H54 (cell line): ENCODE measurements at regions not wholly inside any gene's neighbourhood (a gene's known extent, or its start where the extent isn't known, plus 50 kb on each side); places are given as distances from the start of the nearest gene placed in this dataset.

Source experiments
- DNase-seq: peaks from one replicate; pipeline ENCODE4 v3.0.0; 2011; ENCODE audit warnings: low spot score, mixed read lengths; ENCODE audit not compliant: insufficient read length
- FAIRE-seq: peaks from 3 replicates; lab custom pipeline; 2011; peaks lifted over from hg19 to GRCh38; lab: Jason Lieb, UNC
- POLR2A ChIP-seq: IDR thresholded peaks from 2 replicates; pipeline ENCODE4 v1.6.1; 2011; ENCODE audit warnings: low read depth, mild to moderate bottlenecking, low read length

DNA sequence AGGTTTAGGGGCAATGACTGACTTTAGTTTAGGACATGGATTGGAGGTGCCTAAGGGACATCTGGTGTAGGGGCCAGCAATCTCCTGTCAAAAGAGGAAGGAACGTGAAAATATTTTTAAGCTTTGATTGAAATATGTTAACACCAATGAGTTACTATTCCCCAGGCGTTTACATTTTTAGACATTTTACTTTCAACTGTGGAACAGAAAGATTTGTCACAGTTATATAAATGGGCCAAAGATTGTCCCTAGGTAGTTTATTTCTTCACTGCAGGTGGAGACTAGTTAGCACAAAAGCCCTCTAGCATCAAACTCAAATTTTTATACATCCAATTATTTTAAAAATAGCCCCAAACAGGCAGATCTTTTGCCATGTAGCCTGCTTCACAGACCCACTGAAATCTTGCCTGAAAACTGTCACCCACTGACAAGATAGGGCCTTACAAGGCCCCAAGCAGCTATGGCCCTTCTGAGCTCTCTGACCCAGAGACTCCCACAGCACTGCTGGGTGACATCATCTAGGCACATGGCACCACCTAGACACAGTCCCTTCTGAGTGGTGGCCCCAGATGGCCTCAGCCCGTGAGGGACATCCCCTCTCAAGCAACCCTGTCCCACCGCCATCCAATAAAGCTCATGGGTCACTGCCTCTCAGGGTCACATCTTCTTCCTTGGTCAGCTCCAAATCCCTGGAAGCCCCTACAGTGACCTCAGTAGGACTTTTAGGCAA lies 64.8 kb upstream of the DOCK9 start:
- DNase-seq: no peak
- TF ChIP-seq POLR2A: no peak
- FAIRE-seq: peak; percentile 50

DNA sequence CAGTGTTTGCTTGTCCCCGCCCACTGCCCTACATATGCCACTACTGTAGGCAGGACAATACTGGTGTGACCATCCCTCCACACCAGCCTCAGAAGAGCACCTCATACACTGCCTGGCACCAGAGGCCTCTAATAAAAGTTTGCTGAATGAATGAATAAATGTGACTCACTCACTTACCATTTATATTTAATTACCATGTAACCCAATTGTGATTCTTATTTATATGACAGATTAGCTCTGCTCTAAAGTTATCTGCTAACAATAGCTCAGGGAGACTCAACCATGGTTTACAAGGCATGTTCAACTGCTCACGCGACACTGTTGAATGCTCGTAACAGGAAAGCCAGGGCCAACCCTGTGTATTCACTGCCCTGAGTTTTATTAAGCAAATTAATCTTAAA lies 66.0 kb upstream of the DOCK9 start:
- FAIRE-seq: no peak
- no peak for TF ChIP-seq POLR2A
- DNase-seq: no peak

DNA sequence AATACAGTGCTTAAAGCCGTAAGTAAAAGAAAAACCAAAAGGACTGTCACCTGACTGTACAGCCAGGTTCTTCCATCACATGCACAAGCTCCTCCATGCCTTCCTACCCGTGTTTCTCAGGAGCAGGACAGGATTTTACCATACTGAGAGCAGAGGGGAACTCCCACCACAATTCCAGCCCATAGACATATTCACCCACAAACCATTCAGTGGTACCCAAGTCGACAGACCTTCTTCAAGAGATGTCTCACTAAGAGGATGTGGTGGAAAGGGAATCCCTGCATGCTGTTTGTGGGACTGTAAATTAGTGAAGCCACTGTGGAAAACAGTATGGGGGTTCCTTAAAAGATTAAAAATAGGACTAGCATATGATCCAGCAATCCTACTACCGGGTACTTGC lies 66.9 kb upstream of the DOCK9 start:
- DNase-seq (no peak), FAIRE-seq (no peak)
- TF ChIP-seq POLR2A: no peak

DNA sequence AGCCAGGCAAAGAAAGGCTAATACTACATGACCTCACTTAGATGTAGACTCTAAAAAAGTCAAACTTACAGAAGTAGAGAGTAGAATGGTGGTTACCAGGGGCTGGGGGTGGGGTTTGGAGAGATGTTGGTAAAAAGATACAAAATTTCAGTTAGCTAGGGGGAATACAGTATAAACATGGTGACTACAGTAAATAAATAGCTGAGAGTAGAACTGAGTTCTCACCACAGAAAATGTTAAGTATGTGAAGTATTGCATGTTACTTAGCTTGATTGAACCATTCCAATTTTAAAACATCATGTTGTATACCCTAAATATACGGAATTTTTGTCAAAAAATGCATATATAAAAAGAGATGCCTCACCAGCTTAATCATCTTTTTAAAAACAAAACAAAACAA lies 67.5 kb upstream of the DOCK9 start:
- DNase-seq: no peak
- no peak for FAIRE-seq
- no peak for TF ChIP-seq POLR2A

DNA sequence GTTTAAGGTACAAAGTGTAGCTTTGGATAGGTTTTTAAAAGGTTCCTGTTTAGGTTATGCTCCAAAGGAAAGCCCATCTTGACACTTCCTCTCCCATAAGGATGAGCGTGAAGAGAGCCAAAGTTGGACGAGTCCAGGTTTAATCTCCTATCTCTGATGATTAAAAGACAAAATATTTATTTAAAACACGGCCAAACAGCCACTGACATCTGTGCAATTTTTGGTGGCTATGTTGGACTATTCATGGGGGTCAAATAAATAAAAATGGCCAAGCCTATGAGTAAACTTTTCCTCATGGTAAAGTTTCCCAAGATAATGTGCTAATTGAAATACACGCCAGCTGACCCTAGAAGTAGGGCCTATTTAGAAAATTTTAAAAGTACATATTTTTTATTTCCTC lies 69.0 kb upstream of the DOCK9 start:
- DNase-seq (no peak), FAIRE-seq (peak; percentile 11)
- no peak for TF ChIP-seq POLR2A

DNA sequence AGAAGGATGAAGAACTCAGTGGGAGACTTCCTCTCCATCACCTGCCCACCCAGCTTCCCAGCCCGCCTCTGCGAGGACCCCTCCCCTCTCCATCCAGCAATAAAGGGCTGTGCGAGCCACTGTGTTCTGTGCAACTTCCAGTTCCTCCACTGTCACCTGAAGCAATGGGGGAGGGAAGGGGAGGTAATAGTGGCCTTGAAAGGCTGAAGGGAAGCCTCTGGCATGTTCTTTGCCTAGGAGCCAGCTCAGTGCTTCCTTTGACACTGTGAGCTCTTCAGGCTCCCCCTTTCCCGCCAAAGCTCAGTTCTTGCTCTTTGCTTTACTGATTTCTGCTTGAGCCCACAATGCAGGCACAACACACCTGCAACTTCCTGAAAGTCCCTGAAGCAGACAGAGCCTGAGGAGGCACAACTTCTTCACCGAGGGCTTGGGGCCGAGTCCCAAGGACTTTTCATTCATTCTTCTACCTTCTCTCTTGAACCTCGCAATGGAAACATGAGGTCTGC lies 73.2 kb upstream of the DOCK9 start:
- no peak for FAIRE-seq
- no peak for DNase-seq
- no peak for TF ChIP-seq POLR2A

DNA sequence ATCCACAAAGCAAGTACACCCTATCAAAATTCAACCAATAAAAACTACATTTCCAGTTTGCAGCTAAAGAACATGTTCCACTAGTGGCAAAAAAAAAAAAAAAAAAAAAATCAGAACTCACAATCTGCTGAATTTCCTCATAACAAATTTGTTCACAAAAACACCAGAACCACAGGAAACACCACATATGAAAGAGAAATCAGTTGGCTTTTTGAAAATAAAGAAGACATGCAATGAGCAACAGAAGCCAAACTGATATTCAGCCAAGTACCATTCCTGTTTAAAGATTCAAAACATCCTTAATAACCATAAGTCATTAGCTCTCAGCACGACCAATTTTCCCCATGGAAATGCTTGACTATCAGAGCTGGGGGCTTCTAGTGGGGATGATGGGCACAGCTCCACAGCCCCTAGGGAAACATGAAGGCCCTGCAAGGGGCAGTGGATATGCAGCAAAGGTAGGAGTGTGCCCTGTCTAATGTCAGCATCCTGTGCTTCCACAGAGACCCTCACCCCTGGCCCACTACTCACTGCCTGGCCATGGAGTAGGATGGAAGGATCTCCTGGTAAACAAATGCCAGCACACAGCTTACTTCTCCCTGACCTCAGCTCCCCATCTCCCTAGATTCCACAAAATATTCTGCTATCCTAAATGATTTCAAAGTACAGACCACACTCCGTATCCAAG lies 74.0 kb upstream of the DOCK9 start:
- FAIRE-seq (peak; percentile 87), DNase-seq (no peak)
- TF ChIP-seq POLR2A: no peak

DNA sequence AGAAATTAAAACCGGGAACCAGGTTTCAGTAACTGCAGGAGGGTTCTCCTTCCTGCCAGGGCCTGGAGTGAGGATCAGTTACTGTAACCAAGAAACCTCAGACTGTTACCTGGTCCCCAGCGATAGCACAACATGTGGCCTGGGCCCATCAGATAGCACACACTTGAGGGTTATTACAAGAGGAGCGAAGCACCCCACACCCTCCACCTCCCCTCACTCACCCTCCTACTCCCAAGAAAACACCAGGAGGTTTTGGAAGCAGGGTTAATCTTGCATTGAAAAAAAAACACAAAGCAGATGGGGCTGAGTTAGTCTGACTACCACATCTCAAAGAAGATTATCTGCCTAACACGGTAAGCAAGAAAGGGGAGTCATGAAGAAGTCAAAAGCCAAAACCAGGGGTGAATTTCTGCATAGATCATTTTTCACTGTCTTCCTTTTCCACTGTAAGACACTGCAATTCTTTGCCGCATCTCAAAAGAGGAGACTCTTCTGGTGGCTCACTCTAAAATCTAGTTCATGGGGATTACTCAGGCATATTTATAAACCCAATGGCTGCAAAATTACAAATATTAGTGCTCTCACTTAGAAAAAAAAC lies 75.9 kb upstream of the DOCK9 start:
- TF ChIP-seq POLR2A: no peak
- FAIRE-seq (no peak), DNase-seq (no peak)

DNA sequence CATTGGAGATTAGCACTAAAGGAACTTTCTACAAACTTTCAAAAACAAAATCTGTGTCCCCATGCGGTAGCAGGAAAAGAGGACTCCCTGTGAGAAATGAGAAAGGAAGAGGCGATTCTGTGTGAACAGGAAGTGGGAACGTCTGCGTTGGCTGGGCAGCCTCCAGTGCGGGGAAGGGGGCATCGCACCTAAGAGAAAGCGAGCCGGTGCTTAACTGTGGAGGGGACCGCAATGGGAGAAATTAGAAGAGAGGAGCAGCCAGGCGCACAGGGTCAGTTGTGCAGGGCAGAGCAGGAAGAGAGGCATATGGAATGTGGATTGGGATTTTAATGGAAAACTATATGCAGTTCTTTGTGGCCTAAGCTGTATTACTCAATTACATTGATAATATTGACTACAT lies 77.4 kb upstream of the DOCK9 start:
- no peak for DNase-seq
- no peak for TF ChIP-seq POLR2A
- FAIRE-seq: peak; percentile 23

DNA sequence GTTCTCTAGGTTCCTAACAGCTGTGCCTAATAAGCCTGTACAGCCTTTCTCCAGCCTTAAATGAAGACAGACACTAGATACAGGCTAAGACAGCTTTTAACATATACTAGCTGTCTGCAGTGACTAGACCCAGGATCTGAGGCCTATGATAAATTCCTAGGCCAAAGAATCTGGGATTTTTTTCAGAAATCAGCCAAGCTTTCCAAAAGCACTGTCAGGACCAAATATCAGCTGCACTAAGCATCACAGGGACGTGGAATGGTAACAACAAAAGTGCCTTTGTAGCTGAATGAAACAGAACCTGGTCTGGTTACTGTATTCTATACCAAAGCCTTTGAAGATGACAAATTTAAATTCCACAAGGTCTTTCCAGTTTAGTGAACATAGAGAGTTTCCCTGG lies 77.9 kb upstream of the DOCK9 start:
- FAIRE-seq (peak; percentile 76), DNase-seq (no peak)
- TF ChIP-seq POLR2A: no peak

DNA sequence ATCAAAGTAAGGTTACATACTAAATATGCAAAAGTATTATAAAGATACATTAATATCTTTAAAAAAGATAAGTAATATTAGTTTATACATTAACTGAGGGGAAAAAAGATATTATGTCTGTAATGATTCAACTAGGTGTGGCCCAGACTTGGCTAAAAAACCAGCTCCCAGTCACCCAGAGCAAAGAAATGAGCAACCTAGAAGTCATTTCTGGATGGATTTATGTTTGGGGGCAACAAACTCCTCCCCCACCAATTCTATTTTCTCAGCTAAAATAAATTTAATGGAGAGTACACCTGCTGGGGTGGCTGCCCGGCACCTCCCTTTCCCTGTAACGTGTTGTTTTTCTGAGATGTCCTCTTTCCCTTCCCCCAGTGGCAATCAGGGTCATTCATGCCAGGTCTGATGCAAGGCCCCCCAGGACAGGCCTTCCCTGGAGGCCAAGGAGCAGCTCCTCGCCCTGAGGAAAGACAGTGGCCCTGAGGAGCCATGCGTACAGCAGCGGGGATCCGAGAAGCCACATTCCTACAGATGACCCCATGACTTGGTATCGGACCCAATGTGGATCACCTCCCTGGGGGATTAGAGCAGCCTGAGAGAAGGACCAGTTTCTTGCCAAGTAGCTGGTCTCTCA lies 78.6 kb upstream of the DOCK9 start:
- peak; percentile 66 for FAIRE-seq
- TF ChIP-seq POLR2A: no peak
- no peak for DNase-seq

DNA sequence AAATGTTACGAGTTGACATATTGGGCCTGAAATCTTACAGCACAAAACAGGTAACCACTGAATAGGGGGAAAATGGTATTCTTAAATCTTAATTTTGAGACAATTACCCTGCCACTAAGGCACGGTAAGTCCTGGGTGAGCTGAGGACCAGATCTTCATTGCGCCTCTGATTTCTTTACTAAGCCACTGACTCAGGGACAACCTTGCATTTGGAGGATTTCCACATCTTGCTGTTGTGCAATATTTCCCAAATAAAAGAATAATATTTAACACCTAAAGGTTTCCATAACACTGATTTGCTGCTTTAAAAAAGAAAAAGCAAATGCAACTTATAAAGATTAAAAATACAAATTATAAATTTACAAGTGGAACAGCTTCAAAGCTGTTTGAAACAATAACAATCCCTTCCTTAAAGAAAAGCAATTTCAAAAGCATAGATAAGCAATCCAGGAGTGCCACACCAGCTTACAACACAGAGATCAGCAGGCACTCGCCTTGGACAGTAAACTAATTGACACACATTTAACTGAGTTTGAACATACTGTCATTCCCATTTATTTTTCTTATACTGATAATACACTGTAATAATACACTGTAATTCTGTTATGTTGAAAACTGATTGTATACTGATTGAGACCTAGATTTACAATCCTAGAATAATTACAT lies 79.6 kb upstream of the DOCK9 start:
- peak; percentile 80 for FAIRE-seq
- DNase-seq: no peak
- no peak for TF ChIP-seq POLR2A

DNA sequence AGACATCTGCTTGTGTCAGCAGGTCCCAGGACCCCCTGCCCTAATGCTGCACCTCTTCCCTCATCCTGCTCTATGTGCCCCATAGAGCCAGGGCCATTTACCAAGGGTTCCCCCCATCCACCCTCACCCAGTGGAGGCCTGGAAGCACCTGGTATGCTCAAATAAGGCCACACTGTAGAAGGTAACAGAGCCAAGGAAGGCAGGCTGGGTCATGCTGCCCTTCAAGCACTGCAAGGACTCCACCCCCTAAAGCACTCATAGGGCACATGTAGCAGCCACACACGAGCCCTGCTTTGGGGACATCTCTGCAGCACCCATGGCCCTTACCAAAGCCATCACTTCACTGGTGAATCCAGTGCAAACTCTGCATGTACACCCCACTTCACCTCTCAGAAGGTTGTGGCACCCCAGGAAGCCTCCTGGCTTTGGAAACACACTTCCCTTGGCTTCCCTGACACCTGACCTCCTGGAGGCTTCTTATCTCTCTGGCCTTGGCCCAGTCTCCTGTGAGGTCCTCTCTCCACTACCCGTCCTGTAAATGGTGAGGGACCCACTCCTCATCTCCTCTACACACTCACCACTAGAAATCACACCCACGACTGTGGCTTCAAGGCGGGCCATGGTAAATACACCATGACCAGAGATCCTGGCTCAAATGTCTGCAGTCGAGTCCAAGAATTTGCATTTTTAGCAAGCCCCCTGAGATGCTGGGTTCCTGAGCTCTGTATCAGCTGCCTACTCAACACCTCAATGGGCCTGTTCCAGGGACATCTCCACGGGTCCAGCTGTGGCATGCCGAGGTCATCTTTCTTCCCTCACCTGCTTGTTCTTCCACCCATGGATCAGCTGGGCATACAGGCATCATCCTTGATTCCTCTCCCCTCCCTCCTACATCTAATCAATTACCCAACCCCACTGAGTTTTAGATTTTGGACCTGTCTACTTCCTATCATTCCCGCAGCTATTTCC lies 80.9 kb upstream of the DOCK9 start:
- FAIRE-seq: no peak

More for the DNA sequence above, 80.9 kb upstream of the DOCK9 start:
- DNase-seq: no peak
- TF ChIP-seq POLR2A: no peak
